Activated CD8-positive, alpha-beta memory T cell treated with anti-CD3 and anti-CD28 coated beads, Interleukin-2, amount 10 ng/mL, durations not matched to agents 7 days and 5 days (primary cell): ENCODE measurements at regions not wholly inside any gene's neighbourhood (a gene's known extent, or its start where the extent isn't known, plus 50 kb on each side); places are given as distances from the start of the nearest gene placed in this dataset.

Experiments
- ATAC-seq: fragments of 150-1000 bp; cut with Tn5 transposase; one replicate; pipeline ENCODE4 v1.10.0; 2021; ENCODE audit warnings: moderate library complexity
- CTCF ChIA-PET: fragments of 350-600 bp; sonication (Branson Sonifier 250); formaldehyde crosslinking; loops from one replicate; lab custom pipeline; 2021; ENCODE audit warnings: antibody characterized with exemption; lab: Charles Lee
- DNase-seq: peaks from one replicate; pipeline ENCODE4 v3.0.0-alpha.2; 2020
- H3K27ac Mint-ChIP-seq: one replicate; pipeline ENCODE4 v1.8.0; 2021; ENCODE audit warnings: mild to moderate bottlenecking, mixed read lengths
- H3K27me3 Mint-ChIP-seq: one replicate; pipeline ENCODE4 v1.8.0; 2021; ENCODE audit warnings: mixed read lengths
- H3K36me3 Mint-ChIP-seq: one replicate; pipeline ENCODE4 v1.8.0; 2021; ENCODE audit warnings: mild to moderate bottlenecking, mixed read lengths
- H3K4me1 Mint-ChIP-seq: one replicate; pipeline ENCODE4 v1.8.0; 2021; ENCODE audit warnings: mixed read lengths
- H3K4me3 Mint-ChIP-seq: one replicate; pipeline ENCODE4 v1.8.0; 2021; ENCODE audit warnings: mild to moderate bottlenecking, moderate library complexity, mixed read lengths
- H3K9me3 Mint-ChIP-seq: one replicate; pipeline ENCODE4 v1.8.0; 2022; ENCODE audit warnings: low read depth, mixed read lengths

- no peak overlapping the region for H3K4me3 Mint-ChIP-seq
- ATAC-seq: no peak
Observed at GRCh38 chr18:2431806-2432205, 139.5 kb downstream of the METTL4 start.

GRCh38 chr18:2433366-2433765 lies 137.9 kb downstream of the METTL4 start:
- CTCF ChIA-PET: no interaction called here
- Mint-ChIP-seq H3K36me3 (no peaks in the 10 kb centered on the region), H3K4me3 (no peak overlapping the region), H3K27ac (no peak overlapping the region), H3K9me3 (peaks cover 2% of the 10 kb centered on the region), H3K27me3 (no peaks in the 10 kb centered on the region), H3K4me1 (no peaks in the 10 kb centered on the region)
- DNase-seq (no peak), ATAC-seq (no peak)

More at GRCh38 chr18:2431806-2432205, 139.5 kb downstream of the METTL4 start:
- Mint-ChIP-seq H3K4me1 (no peaks in the 10 kb centered on the region), H3K9me3 (peaks cover 2% of the 10 kb centered on the region), H3K36me3 (no peaks in the 10 kb centered on the region), H3K27ac (no peak overlapping the region), H3K27me3 (no peaks in the 10 kb centered on the region)
- CTCF ChIA-PET: no interaction called here
- DNase-seq: no peak

GRCh38 chr18:2441544-2441943 lies 129.8 kb downstream of the METTL4 start:
- Mint-ChIP-seq H3K36me3 (no peaks in the 10 kb centered on the region), H3K9me3 (no peaks in the 10 kb centered on the region), H3K4me1 (no peaks in the 10 kb centered on the region), H3K4me3 (no peak overlapping the region), H3K27ac (no peak overlapping the region), H3K27me3 (no peaks in the 10 kb centered on the region)
- DNase-seq (no peak), ATAC-seq (no peak)
- CTCF ChIA-PET: no interaction called here

GRCh38 chr18:2442006-2442405 lies 129.3 kb downstream of the METTL4 start:
- Mint-ChIP-seq H3K4me3 (no peak overlapping the region), H3K4me1 (no peaks in the 10 kb centered on the region), H3K27ac (no peak overlapping the region), H3K36me3 (no peaks in the 10 kb centered on the region), H3K27me3 (no peaks in the 10 kb centered on the region), H3K9me3 (no peaks in the 10 kb centered on the region)
- DNase-seq (no peak), ATAC-seq (no peak)
- CTCF ChIA-PET: no interaction called here

- H3K9me3 Mint-ChIP-seq: no peaks in the 10 kb centered on the region
- no peak overlapping the region for H3K27ac Mint-ChIP-seq
- H3K27me3 Mint-ChIP-seq: no peaks in the 10 kb centered on the region
- H3K4me1 Mint-ChIP-seq: no peaks in the 10 kb centered on the region
- DNase-seq (no peak), ATAC-seq (no peak)
- no peak overlapping the region for H3K4me3 Mint-ChIP-seq
- CTCF ChIA-PET: no interaction called here
- no peaks in the 10 kb centered on the region for H3K36me3 Mint-ChIP-seq
Observed at GRCh38 chr18:2442726-2443275, 128.5 kb downstream of the METTL4 start.

GRCh38 chr18:2444201-2444875 lies 127.0 kb downstream of the METTL4 start:
- CTCF ChIA-PET: no interaction called here
- H3K36me3 Mint-ChIP-seq: no peaks in the 10 kb centered on the region
- DNase-seq: no peak
- no peaks in the 10 kb centered on the region for H3K4me1 Mint-ChIP-seq
- H3K4me3 Mint-ChIP-seq: no peak overlapping the region
- no peak overlapping the region for H3K27ac Mint-ChIP-seq
- H3K27me3 Mint-ChIP-seq: no peaks in the 10 kb centered on the region
- ATAC-seq: no peak
- H3K9me3 Mint-ChIP-seq: no peaks in the 10 kb centered on the region

- CTCF ChIA-PET: no interaction called here
- Mint-ChIP-seq H3K9me3 (no peaks in the 10 kb centered on the region), H3K27ac (no peak overlapping the region), H3K4me1 (no peaks in the 10 kb centered on the region), H3K4me3 (no peak overlapping the region), H3K27me3 (no peaks in the 10 kb centered on the region), H3K36me3 (no peaks in the 10 kb centered on the region)
- no peak for ATAC-seq
- DNase-seq: no peak
Observed at GRCh38 chr18:2448565-2449151, 122.6 kb downstream of the METTL4 start.

- no peaks in the 10 kb centered on the region for H3K4me1 Mint-ChIP-seq
- no peaks in the 10 kb centered on the region for H3K36me3 Mint-ChIP-seq
- no peak overlapping the region for H3K27ac Mint-ChIP-seq
- CTCF ChIA-PET: no interaction called here
- H3K27me3 Mint-ChIP-seq: no peaks in the 10 kb centered on the region
- H3K9me3 Mint-ChIP-seq: no peaks in the 10 kb centered on the region
- ATAC-seq (no peak), DNase-seq (no peak)
- H3K4me3 Mint-ChIP-seq: no peak overlapping the region
Observed at GRCh38 chr18:2451556-2451955, 119.7 kb downstream of the METTL4 start.

GRCh38 chr18:2459886-2460285 lies 111.4 kb downstream of the METTL4 start:
- H3K27ac Mint-ChIP-seq: no peak overlapping the region
- no peaks in the 10 kb centered on the region for H3K9me3 Mint-ChIP-seq
- no peaks in the 10 kb centered on the region for H3K36me3 Mint-ChIP-seq
- no peak overlapping the region for H3K4me3 Mint-ChIP-seq
- no peak for ATAC-seq
- peaks cover 10% of the 10 kb centered on the region for H3K27me3 Mint-ChIP-seq
- DNase-seq: no peak
- CTCF ChIA-PET: no interaction called here
- H3K4me1 Mint-ChIP-seq: no peaks in the 10 kb centered on the region

- no peak for DNase-seq
- no peaks in the 10 kb centered on the region for H3K9me3 Mint-ChIP-seq
- no peak overlapping the region for H3K27ac Mint-ChIP-seq
- no peaks in the 10 kb centered on the region for H3K36me3 Mint-ChIP-seq
- H3K4me3 Mint-ChIP-seq: no peak overlapping the region
- peaks cover 9% of the 10 kb centered on the region for H3K27me3 Mint-ChIP-seq
- ATAC-seq: no peak
- CTCF ChIA-PET: no interaction called here
- H3K4me1 Mint-ChIP-seq: no peaks in the 10 kb centered on the region
Observed at GRCh38 chr18:2466978-2467377, 104.3 kb downstream of the METTL4 start.

GRCh38 chr18:2468051-2468450 lies 103.3 kb downstream of the METTL4 start:
- H3K4me3 Mint-ChIP-seq: no peak overlapping the region
- no peaks in the 10 kb centered on the region for H3K9me3 Mint-ChIP-seq
- no peaks in the 10 kb centered on the region for H3K4me1 Mint-ChIP-seq
- peaks cover 5% of the 10 kb centered on the region for H3K27me3 Mint-ChIP-seq
- CTCF ChIA-PET: no interaction called here
- DNase-seq (no peak), ATAC-seq (no peak)
- no peak overlapping the region for H3K27ac Mint-ChIP-seq
- H3K36me3 Mint-ChIP-seq: no peaks in the 10 kb centered on the region

GRCh38 chr18:2471523-2471922 lies 99.8 kb downstream of the METTL4 start:
- Mint-ChIP-seq H3K27me3 (peaks cover 9% of the 10 kb centered on the region), H3K27ac (no peak overlapping the region), H3K36me3 (no peaks in the 10 kb centered on the region), H3K4me3 (no peak overlapping the region), H3K4me1 (no peaks in the 10 kb centered on the region), H3K9me3 (no peaks in the 10 kb centered on the region)
- no peak for DNase-seq
- ATAC-seq: no peak
- CTCF ChIA-PET: no interaction called here

GRCh38 chr18:2478662-2479061 lies 92.6 kb downstream of the METTL4 start:
- Mint-ChIP-seq H3K9me3 (no peaks in the 10 kb centered on the region), H3K27me3 (peaks cover 21% of the 10 kb centered on the region), H3K4me3 (no peak overlapping the region), H3K36me3 (no peaks in the 10 kb centered on the region), H3K27ac (no peak overlapping the region), H3K4me1 (no peaks in the 10 kb centered on the region)
- ATAC-seq (no peak), DNase-seq (no peak)
- CTCF ChIA-PET: no interaction called here

GRCh38 chr18:2480536-2480935 lies 90.8 kb downstream of the METTL4 start:
- peaks cover 17% of the 10 kb centered on the region for H3K27me3 Mint-ChIP-seq

More at GRCh38 chr18:2480536-2480935, 90.8 kb downstream of the METTL4 start:
- H3K9me3 Mint-ChIP-seq: no peaks in the 10 kb centered on the region
- H3K36me3 Mint-ChIP-seq: no peaks in the 10 kb centered on the region
- H3K27ac Mint-ChIP-seq: no peak overlapping the region
- H3K4me3 Mint-ChIP-seq: no peak overlapping the region
- ATAC-seq (no peak), DNase-seq (no peak)
- H3K4me1 Mint-ChIP-seq: no peaks in the 10 kb centered on the region
- CTCF ChIA-PET: no interaction called here
